ENCODE measurements at regions not wholly inside any gene's neighbourhood (a gene's known extent, or its start where the extent isn't known, plus 50 kb on each side); places are given as distances from the start of the nearest gene placed in this dataset.

- TF ChIP-seq EZH2phosphoT487 (IDR thresholded peaks at IDR 0.05; ENCODE audit: borderline replicate concordance, low read length) (no peak), CTCF (IDR thresholded peaks at IDR 0.05; ENCODE audit: low read depth, low read length, poor library complexity, severe bottlenecking) (no peak)
These were observed 185.7 kb downstream of the MARCHF11 start for GRCh38 chr5:15993919-15994318.

Data from DOHH2 (cell line).